ENCODE measurements at regions not wholly inside any gene's neighbourhood (a gene's known extent, or its start where the extent isn't known, plus 50 kb on each side); places are given as distances from the start of the nearest gene placed in this dataset.

GRCh38 chr6:148134592-148134991, 208.0 kb upstream of the SASH1 start (continued):
- TF ChIP-seq BCL11A (IDR thresholded peaks at IDR 0.05; ENCODE audit: low read depth in 2 of 2, low read length in 2 of 2) (no peak), TAF7 (optimal IDR thresholded peaks at IDR 0.05; ENCODE audit: borderline replicate concordance, low read depth, low read length) (no peak)

Measured in H1 (cell line).